ENCODE measurements at regions not wholly inside any gene's neighbourhood (a gene's known extent, or its start where the extent isn't known, plus 50 kb on each side); places are given as distances from the start of the nearest gene placed in this dataset.
"Not testable (repeated sequence)": the region's sequence is repeated elsewhere in the genome, so short reads cannot be mapped to it uniquely, and the experiment has no call there.

DNA sequence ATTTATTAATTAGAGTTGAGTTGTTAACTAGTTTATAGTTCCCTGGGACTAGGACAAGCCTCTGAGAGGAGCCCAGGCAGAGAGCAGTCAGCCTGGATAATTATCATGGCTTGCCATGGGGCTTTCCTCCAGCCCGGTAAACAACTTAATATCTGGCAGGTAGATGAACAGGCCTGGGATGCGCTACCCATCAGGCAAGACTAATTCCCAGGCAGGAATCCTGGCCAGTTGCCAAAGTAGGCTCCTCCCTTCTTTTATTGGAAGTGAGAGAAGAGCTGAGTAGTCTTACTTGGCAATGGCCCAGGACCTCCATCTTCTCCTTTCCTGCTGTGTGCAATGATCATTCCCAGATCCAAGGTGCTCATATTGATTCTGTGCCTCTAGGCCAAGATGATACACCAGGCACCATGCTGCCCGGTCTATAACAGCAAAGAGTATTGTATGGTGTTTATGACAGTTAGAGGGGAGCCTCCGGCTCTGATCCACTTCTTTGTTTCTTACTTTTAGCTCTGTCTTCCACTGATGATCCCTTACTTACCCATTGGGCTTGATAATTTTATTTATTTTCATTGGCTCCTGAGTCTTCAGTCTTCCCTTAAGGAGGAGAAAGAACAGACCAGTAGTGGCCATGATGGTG lies 408.7 kb downstream of the REEP3 start:
- DNase-seq, result no peak

DNA sequence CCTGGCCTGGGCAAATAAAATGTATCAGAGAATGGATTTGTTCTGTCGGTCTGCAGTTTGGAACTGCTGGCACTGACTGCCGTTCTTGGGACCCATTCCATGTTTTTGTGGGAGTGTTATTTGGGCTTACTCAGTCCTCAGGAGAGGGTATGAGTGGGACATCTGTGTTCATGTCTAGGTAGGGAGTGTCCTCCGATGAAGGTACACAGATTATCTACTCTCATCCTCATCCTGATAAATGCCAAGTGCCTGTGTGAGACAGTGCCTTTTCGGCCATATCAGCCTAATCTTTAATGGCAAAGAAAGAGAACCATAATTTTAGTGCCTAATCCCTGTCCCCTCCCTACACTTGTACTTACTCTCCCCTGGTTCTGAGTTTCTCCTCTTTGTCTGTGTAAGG lies 409.4 kb downstream of the REEP3 start:
- no peak for DNase-seq

GRCh38 chr10:63935705-63936104 lies 414.5 kb downstream of the REEP3 start:
- no peak for DNase-seq

GRCh38 chr10:63940277-63940922 lies 419.2 kb downstream of the REEP3 start:
- no peak for DNase-seq

DNA sequence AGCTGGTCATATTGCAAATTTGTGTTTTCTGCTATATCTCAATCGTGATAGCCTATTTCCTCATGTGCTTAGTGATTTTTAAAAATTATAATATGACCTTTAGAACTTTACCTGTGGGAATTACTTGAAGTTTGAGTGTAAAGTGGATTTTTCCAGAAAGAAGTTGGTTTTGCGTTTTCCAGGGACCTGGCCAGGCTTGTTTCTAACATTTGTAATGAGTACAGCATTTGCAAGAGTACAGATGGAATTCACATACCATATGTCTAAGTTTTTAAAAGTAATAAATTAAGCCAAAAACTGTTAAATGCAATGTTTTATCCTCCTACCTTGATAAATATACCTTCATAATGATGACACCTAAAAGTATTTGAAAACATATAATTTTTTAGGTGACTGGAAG lies 443.2 kb downstream of the REEP3 start:
- no peak for DNase-seq

GRCh38 chr10:63965846-63966245 lies 444.6 kb downstream of the REEP3 start:
- DNase-seq, result no peak

DNA sequence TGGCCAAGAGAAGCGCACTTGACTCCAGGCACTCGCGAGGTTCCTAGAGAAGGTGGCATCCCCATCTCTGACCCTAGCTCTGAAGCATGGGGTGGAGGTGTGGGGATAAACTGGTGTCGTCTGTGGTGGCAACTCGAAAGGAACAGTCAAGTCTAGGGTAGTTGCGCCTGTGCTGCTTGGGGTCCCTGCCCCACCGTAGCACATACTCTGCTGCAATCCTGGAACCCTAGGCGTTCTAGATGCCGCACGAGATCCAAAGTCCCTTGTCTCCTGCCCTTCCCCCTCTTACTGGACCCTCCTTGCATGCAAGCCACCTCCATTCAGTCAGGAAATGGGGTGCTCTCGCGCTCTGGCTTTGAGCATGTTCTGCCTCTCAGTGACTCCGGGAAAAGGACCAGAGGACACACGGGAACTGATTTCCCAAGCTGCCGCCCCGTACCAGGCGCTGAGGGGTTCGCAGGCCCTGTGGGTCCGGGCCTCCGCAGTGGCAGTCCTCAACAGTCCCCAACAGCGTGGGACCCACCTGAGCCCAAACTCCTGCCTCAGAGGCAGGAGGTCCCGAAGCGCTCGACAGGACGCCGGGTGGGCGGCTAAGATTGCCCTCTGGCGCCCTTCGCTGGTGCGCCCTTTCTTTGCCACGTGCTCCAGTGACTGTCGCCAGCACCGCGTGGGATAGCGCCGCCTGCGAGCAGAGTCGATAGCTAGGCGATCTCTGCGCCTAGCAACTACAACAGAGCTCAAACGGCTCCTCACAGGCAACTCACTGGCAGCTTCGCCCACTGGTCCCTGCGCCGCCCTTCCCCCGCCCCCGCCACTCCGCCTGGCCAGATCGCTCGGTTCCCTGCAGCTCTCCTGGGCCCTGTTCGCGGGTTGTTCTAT lies 452.0 kb downstream of the REEP3 start:
- DNase-seq, result no peak

GRCh38 chr10:63976538-63976937 lies 455.3 kb downstream of the REEP3 start:
- DNase-seq, result no peak

DNA sequence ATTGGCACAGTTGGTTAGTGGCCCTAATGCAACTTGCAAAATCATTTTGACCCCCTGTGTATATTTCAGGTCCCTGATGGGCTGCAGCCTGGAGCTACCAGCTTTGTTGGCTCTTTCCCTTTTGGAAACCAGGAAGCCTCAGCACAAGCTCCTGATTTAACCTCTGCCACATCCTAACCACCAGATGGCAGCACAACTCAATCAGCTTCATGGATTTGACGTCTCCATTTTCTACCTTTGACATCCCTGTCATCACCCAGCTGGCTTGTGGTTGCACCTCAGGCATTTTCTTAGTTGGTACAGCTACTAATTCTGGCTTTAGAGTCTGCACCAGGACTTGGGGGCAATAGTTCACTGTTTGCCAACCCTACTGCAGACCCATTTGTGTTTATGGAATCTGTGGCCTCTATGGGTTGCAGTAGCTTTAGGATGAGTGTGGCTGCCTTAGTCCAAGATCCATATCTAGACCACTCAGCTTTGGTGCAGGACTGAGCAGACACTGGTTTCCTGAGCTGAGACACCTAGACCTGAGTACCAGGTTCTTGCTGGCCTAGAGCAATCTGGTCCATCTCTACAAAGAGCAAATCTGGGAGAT lies 456.2 kb downstream of the REEP3 start:
- no peak for DNase-seq

DNA sequence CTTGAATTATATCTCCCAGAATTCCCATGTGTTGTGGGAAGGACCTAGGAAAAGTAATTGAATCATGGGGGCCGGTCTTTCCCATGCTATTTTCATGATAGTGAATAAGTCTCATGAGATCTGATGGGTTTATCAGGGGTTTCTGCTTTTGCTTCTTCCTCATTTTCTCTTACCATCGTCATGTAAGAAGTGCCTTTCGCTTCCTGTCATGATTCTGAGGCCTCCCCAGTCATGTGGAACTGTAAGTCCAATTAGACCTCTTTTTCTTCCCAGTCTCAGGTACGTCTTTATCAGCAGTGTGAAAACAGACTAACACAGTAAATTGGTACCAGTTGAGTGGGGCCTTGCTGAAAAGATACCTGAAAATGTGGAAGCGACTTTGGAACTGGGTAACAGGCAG lies 459.7 kb downstream of the REEP3 start:
- DNase-seq, result not testable (repeated sequence)

DNA sequence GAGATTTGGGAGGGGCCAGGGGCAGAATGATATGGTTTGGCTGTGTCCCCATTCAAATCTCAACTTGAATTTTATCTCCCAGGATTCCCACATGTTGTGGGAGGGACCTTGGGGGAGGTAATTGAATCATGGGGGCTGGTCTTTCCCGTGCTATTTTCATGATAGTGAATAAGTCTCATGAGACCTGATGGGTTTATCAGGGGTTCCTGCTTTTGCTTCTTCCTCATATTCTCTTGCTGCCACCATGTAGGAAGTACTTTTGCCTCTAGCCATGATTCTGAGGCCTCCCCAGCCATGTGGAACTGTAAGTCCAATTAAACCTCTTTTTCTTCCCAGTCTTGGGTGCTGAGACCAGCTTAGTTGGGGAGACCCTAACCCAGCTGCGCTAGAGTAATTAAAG lies 462.9 kb downstream of the REEP3 start:
- DNase-seq, result not testable (repeated sequence)

DNA sequence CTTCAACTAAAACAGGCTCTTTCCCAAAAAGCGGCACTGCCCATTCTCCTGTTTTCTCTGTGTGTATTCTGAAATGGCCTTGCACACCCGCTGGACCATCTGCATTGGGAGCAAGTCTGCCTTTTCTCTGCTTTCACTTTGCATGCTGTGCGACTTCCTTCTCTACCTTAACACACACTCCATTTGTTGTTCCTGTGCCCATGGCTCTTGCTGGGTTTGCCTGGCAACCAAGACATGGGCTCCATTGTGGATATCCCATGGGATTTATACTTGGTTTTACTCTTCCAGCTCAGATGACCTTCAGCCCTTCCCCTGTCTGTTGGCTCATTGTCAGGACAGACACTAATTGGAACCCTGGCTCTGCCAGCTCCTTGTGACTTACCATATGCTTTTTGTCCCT lies 465.3 kb downstream of the REEP3 start:
- no peak for DNase-seq

DNA sequence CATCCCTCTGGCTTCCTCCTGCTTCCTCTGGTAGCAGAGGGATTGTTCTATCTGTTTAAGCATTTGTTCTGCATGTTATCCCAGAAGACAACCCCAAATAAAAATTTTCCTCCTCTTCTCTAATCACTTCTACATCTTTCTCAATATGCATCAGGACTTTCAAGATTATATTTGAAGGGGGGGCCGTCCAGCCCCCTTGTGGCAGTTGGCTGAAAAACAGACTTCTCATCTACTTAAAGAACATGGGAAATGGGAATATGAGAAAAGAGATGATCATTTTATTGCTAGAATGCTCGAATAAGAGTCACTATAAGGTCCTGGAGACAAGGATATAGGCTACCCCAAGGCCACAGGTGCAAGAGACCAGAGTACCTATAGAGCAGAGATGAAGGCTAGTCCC lies 466.0 kb downstream of the REEP3 start:
- no peak for DNase-seq

DNA sequence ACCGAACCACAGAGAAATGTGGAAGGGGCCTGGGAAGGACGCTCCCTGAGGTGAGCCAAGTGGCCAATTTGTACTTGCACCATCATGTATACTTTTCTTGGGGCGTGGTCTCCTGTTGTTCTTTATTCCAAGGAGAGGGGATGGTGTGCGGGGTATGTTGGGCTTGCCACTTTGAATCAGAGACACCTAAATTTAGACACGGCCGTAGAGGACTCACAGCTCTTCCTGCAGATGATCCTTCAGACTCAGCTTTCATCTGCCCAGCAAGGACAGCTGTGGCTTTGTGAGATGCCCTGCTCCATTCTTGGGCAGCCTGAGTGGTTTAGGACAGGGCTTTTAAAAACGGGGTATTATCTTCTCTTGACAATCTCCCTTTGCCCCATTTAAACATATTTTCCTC lies 473.2 kb downstream of the REEP3 start:
- DNase-seq, result no peak

DNA sequence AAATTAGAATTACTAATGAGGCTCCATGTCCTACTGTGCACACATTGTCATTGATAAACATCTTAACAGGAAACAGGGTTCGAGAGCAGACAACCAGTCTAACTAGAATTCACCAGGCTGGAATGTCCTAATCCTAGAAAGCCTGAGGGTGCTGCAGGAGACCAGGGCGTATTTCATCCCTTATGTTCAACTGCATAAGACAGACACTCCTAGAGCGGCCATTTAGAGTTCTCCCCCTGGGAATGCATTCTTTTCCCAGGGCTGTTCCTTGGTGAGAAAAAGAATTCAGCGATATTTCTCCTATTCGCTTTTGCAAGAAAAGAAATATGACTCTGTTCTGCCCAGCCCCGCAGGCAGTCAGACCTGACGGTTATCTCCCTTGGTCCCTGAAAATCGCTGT lies 486.0 kb downstream of the REEP3 start:
- no peak for DNase-seq

DNA sequence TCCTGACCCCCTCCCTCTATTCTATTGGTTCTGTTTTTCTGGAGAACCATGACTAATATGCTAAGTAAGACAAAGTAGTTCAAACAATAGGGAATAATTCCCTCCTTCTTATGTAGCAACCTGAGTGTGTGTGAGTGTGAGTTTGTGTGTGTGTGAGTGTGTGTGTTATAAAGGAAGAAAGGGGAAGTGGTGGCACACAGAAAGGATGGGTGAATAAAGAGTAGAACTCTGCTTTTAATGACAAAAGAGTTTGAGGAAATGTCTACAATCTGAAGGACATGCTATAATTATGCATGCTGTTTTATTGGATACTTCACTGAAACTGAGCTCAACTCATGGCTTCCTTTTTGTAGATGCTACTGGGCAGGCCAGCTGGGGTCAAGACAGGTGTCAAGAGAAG lies 489.5 kb downstream of the REEP3 start:
- no peak for DNase-seq

DNA sequence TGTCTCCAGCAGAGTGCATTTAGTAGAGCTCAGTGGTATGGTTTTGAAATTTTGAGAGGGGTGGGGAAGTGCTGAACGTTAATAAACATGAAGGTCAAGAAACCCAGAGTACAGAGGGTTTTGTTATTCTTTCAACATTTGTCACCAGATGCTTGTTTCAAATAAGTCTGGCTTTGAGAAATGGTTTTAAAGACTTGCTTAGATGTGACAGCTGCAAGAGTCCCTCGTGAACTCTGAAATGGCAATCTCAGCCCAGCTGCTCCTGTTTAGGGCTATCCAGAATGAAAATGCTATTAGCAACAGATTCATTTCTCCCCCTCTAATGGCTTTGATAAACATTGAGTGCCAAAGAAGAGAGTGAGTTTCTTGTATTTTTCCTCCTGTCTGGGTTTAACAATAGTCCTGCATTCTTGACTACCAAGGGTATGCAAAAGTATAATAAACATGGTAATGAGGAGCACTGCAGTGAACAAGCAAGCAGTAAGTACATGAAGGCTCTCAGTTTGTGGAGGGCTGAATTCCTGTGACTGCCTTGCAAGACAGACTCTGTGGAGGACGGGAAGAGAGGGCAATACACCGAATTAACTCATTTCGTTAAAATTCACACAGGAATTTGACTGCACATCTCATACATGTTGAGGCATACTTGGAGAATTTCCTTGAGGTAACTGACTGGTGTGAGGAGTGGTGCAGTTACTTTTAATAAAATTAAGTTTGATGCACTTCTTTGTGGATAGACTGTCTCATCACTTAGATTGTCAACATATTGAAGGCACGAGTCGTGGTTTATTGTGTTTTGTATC lies 490.9 kb downstream of the REEP3 start:
- DNase-seq, result no peak

DNA sequence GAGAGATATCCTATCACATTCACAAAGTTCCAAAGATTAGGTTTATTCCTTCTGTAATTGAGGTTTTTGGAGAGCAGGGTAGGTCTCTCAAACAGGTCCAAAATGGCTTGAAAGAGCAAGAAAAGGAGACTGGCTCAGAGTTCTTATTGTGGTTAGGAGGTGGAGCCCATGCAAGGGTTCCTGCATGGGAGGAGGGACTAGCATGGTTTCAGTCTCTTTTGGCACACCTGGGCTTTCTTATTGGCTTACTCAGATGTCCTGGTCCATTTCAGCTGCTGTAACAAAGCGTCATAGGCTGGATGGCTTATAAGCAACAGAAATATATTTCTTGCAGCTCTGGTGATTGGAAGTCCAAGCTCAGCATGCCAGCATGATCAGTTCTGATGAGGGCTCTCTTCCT lies 493.1 kb downstream of the REEP3 start:
- no peak for DNase-seq

- no peak for DNase-seq
Observed at GRCh38 chr10:64023926-64024470, 502.8 kb downstream of the REEP3 start.

DNA sequence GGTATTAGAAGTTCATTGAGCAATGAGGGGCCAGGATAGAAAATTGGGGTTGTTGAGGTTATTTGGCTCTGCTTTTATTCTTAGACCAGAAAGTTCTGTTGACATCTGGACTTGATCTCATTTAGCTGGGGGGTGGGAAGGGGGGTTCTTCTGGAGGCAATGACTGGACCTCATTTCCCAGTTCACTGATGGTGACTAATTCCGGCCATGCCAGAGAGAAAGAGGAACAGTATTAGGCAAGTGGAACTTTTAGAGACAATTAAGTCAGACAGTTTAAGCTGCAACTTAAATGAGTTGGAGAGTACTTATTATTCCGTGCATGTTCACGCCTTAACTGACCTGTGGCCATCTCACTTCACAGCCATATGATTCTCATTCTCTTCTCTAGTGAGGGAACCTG lies 512.5 kb downstream of the REEP3 start:
- DNase-seq, result no peak

- DNase-seq, result no peak
Observed at GRCh38 chr10:64036321-64036930, 515.2 kb downstream of the REEP3 start.

DNA sequence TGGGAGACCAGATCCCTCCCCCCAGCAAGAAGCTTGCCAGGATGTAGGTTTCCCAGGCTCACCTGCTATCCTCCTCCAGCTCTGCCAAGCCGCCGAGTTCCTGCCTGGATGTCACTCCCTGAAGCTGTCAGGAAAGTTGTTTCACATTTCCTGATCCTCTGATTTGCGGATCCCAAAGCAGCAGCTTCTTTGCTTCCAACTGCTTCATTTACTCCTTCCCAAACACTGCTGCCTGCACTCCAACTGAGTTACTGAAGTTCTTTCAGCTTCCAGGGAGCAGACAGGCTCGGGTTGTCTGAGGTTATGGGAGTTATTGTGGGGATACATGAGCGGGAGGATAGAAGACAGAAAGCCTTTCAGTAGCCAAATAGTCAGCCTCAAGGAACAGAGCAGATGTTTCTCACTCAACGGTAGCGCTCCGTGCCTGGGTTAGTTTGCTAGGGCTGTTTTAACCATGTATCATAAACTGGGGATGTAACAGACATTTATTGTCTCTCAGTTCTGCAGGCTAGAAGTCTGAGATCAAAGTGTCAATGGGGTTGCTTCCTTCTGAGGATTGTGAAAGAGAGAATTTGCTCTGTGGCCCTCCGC lies 516.0 kb downstream of the REEP3 start:
- DNase-seq, result no peak

Data from amniotic stem cell (primary cell).